ENCODE measurements at regions not wholly inside any gene's neighbourhood (a gene's known extent, or its start where the extent isn't known, plus 50 kb on each side); places are given as distances from the start of the nearest gene placed in this dataset.

DNA sequence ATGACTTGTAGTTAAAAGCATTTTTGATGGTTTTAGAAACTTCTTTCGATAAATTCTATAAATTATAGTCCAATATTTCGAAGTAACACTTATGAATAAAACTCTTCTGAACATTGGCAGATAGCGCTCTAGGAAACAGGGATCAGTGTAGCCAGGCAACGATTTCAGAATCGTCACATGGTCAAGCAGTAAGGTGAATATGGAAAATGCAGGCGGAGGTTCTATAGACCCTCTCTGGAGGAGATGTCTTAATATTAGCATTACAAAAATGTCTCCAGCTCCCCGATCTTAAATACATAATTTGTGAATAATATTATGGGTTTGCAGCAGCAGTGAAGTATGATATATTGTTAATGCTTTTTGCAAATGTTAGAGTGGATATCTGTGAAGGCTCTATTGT, 310.3 kb downstream of the SS18 start:
- TF ChIP-seq, protein P1, sequence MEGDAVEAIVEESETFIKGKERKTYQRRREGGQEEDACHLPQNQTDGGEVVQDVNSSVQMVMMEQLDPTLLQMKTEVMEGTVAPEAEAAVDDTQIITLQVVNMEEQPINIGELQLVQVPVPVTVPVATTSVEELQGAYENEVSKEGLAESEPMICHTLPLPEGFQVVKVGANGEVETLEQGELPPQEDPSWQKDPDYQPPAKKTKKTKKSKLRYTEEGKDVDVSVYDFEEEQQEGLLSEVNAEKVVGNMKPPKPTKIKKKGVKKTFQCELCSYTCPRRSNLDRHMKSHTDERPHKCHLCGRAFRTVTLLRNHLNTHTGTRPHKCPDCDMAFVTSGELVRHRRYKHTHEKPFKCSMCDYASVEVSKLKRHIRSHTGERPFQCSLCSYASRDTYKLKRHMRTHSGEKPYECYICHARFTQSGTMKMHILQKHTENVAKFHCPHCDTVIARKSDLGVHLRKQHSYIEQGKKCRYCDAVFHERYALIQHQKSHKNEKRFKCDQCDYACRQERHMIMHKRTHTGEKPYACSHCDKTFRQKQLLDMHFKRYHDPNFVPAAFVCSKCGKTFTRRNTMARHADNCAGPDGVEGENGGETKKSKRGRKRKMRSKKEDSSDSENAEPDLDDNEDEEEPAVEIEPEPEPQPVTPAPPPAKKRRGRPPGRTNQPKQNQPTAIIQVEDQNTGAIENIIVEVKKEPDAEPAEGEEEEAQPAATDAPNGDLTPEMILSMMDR (optimal IDR thresholded peaks at IDR 0.05 in 1 of 3, IDR thresholded peaks at IDR 0.05 in 1 of 3, conservative IDR thresholded peaks at IDR 0.05 in 1 of 3; ENCODE audit: extremely low read depth in 1 of 3, insufficient read depth in 2 of 3, low read length in 3 of 3), result no peak
- TF ChIP-seq EZH2 (IDR thresholded peaks at IDR 0.05; ENCODE audit: low read length), result no peak

Data from keratinocyte (primary cell).